ENCODE measurements at regions not wholly inside any gene's neighbourhood (a gene's known extent, or its start where the extent isn't known, plus 50 kb on each side); places are given as distances from the start of the nearest gene placed in this dataset.

DNA sequence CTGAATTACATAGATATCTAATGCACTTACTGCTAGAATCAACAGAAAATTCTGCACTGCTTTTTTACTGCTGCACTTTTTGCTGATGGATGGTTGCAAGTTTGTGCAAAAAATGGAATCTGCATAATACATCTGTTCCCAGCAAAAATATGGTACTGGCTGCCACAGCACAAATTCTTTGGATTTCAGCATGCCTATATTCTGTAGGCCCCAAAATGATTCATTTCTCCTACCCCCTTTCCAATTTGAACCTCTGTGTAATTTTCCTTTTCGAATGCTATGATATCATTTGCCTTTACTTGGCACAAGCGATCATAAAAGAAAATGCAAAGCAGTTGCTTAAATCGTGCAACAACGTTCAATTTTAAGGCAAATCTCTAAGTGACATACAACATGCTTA is 524.2 kb upstream of the NBEA start:
- TF ChIP-seq POLR2A (IDR thresholded peaks at IDR 0.05) = no peak
- TF ChIP-seq, protein P1, sequence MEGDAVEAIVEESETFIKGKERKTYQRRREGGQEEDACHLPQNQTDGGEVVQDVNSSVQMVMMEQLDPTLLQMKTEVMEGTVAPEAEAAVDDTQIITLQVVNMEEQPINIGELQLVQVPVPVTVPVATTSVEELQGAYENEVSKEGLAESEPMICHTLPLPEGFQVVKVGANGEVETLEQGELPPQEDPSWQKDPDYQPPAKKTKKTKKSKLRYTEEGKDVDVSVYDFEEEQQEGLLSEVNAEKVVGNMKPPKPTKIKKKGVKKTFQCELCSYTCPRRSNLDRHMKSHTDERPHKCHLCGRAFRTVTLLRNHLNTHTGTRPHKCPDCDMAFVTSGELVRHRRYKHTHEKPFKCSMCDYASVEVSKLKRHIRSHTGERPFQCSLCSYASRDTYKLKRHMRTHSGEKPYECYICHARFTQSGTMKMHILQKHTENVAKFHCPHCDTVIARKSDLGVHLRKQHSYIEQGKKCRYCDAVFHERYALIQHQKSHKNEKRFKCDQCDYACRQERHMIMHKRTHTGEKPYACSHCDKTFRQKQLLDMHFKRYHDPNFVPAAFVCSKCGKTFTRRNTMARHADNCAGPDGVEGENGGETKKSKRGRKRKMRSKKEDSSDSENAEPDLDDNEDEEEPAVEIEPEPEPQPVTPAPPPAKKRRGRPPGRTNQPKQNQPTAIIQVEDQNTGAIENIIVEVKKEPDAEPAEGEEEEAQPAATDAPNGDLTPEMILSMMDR (IDR thresholded peaks at IDR 0.05) = no peak
- H3K9me3 ChIP-seq = no peaks in the 10 kb centered on the region

DNA sequence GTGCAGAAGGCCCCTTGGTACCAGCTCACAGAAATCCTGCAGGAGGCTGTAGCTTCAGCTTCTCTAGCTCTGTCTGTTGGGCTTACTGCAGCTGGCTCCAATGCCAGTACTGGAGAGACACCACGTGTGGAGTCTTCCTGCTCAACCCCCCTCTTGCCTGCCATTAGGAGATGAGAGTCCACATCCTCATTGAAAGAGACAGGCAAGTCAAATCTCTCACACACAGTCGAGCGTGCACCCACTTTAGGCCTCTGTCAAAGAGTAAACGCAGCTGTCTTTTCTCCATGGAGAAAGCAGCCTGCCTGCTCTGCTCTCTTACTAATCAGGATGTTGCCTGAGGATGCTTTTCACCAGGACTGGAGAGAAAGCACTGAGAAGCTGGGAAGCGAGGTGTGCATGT is 523.0 kb upstream of the NBEA start:
- Histone ChIP-seq H3K4me1 (no peaks in the 10 kb centered on the region), H3K36me3 (no peaks in the 10 kb centered on the region)

More for the DNA sequence above, 524.2 kb upstream of the NBEA start:
- DNase-seq = no peak
- no peak overlapping the region for H3K27ac ChIP-seq
- H3K4me3 ChIP-seq = no peak overlapping the region
- H3K27me3 ChIP-seq = no peaks in the 10 kb centered on the region
- H3K4me1 ChIP-seq = no peaks in the 10 kb centered on the region
- H3K36me3 ChIP-seq = no peaks in the 10 kb centered on the region

DNA sequence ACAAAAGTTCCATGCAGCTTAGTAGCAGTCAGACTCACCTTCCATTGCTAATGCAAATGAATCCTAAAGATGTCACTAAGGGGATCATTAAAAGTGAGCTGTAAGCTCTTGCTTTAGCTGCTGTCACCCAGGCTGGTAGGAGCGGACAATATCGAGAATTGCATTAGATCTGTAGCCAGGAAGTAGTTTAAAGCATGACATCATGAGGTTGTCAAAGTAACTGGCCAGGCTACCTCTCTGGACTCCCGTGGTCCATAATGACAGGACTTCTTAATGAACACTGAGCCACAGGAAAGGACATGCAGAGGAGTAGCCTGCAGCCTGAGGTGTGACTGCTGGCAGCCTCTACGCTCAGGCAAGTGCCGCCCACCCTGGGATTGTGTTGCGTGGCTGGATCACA is 522.3 kb upstream of the NBEA start:
- H3K4me1 ChIP-seq = no peaks in the 10 kb centered on the region
- H3K27me3 ChIP-seq = no peaks in the 10 kb centered on the region
- no peak for DNase-seq
- no peak overlapping the region for H3K27ac ChIP-seq
- TF ChIP-seq POLR2A (IDR thresholded peaks at IDR 0.05) = no peak
- TF ChIP-seq, protein P1 (IDR thresholded peaks at IDR 0.05) = no peak
- H3K9me3 ChIP-seq = no peaks in the 10 kb centered on the region
- no peak overlapping the region for H3K4me3 ChIP-seq
- no peaks in the 10 kb centered on the region for H3K36me3 ChIP-seq

More for the DNA sequence above, 523.0 kb upstream of the NBEA start:
- DNase-seq = no peak
- H3K27me3 ChIP-seq = no peaks in the 10 kb centered on the region
- H3K27ac ChIP-seq = no peak overlapping the region
- H3K9me3 ChIP-seq = no peaks in the 10 kb centered on the region
- no peak overlapping the region for H3K4me3 ChIP-seq
- TF ChIP-seq POLR2A (IDR thresholded peaks at IDR 0.05) = no peak

DNA sequence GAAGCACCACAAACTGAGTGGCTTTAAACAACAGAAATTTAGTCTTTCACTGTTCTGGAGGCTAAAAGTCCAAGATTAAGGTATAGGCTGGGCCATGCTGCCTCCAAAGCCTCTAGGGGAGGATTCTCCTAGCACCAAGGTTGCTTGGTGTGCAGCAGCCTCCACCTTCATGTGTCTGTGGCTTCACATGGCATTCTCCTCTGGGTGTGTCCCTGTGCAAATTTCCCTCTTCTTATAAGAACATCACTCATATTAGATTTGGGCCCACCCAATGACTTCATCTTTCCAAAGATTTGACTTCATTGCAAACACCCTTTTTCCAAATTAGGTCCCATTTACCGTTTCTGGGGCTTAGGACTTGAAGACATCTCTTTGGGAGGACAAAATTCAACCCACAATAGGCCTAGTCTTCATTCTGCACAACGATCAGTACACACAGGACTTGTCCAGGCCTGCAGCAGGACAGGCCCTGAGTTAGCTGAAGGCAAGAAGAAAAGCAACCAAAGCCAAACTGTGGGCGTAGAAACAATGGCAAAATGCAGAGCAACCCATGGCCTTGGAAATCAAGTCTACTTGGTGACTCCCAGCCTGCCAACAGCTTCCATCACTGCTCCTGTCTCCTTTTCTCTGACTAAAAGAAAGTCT is 521.2 kb upstream of the NBEA start:
- no peaks in the 10 kb centered on the region for H3K4me1 ChIP-seq
- H3K27me3 ChIP-seq = no peaks in the 10 kb centered on the region
- no peak overlapping the region for H3K4me3 ChIP-seq
- no peak for DNase-seq
- H3K36me3 ChIP-seq = no peaks in the 10 kb centered on the region
- no peaks in the 10 kb centered on the region for H3K9me3 ChIP-seq
- H3K27ac ChIP-seq = no peak overlapping the region
- TF ChIP-seq, protein P1 (IDR thresholded peaks at IDR 0.05) = no peak
- no peak for TF ChIP-seq POLR2A (IDR thresholded peaks at IDR 0.05)

DNA sequence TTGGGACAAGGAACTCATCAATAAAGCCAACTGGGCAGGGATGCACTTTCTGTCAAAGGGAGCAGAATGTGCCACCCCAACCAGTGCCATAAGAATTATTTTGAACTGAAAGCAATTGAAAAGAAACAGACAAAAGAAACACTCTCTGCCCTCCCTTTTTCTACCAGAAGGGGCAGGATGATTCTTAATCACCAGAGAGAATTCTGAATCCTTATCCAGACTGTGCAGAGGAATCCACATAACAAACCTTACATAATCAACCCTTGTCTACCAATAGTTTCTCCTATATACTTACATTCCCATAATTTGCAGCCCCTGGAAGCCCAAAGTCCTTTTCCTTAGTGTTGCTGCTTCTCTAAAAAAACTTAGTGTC is 520.7 kb upstream of the NBEA start:
- Histone ChIP-seq H3K27ac (no peak overlapping the region), H3K4me3 (no peak overlapping the region), H3K36me3 (no peaks in the 10 kb centered on the region), H3K27me3 (no peaks in the 10 kb centered on the region), H3K9me3 (no peaks in the 10 kb centered on the region), H3K4me1 (no peaks in the 10 kb centered on the region)
- DNase-seq = no peak
- no peak for TF ChIP-seq POLR2A (IDR thresholded peaks at IDR 0.05)
- TF ChIP-seq, protein P1 (IDR thresholded peaks at IDR 0.05) = no peak

DNA sequence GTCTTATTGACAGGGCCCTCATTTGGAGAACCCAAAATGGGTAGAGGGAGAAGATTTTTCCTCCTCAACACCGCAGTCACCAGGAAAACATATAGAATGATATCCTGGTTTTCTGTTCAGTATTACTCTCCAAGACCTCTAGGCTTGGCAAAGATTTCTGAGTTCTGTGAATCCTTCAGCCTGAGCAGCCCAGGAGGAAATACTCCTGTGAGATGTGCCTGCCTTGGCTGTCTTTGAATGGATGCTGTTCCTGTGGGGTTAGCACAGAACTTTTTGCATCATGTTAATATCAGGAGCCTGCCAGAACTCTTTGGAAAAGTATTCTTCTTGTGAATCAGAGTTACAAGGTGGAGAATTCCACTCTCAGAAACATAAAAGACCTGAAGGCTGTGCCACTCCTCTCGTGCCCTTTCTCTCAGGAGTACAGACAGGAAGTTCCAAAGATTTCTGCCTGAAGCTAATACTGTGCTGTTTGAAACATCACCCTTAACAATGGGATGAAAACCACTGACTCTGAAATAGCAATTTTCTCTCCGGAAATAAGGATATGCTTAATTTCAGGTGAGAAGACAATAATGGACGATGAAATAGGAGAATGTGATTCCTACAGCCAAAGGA is 520.1 kb upstream of the NBEA start:
- TF ChIP-seq, protein P1 (IDR thresholded peaks at IDR 0.05) = no peak
- TF ChIP-seq POLR2A (IDR thresholded peaks at IDR 0.05) = no peak
- no peaks in the 10 kb centered on the region for H3K9me3 ChIP-seq
- no peak for DNase-seq

More for the DNA sequence above, 520.1 kb upstream of the NBEA start:
- no peak overlapping the region for H3K4me3 ChIP-seq
- no peaks in the 10 kb centered on the region for H3K4me1 ChIP-seq
- no peaks in the 10 kb centered on the region for H3K27me3 ChIP-seq
- H3K36me3 ChIP-seq = no peaks in the 10 kb centered on the region
- no peak overlapping the region for H3K27ac ChIP-seq

All from Peyer's patch (tissue), 4 donors.